Transverse colon (tissue), 4 donors: ENCODE measurements at regions not wholly inside any gene's neighbourhood (a gene's known extent, or its start where the extent isn't known, plus 50 kb on each side); places are given as distances from the start of the nearest gene placed in this dataset.

Source experiments
- DNase-seq: peaks from one replicate; pipeline ENCODE4 v3.0.0-alpha.2; 2019
- H3K27ac ChIP-seq, 4 donors: fragments of 200-600 bp; sonication (generic); 2 replicates each; pipeline ENCODE4 v1.5.1; 2016 to 2018; ENCODE audit warnings: inconsistent platforms in 4 of 4
- H3K27me3 ChIP-seq: fragments of 200-600 bp; sonication (generic); 2 replicates; pipeline ENCODE4 v1.5.1; 2017; ENCODE audit warnings: inconsistent platforms
- H3K36me3 ChIP-seq, 4 donors: fragments of 200-600 bp; sonication (generic); 2 replicates each; pipeline ENCODE4 v1.5.1; 2017 to 2019; ENCODE audit warnings: inconsistent platforms in 4 of 4
- H3K4me1 ChIP-seq, 4 donors: fragments of 200-600 bp; sonication (generic); 2 replicates each; pipeline ENCODE4 v1.5.1; 2017 to 2020; ENCODE audit warnings: inconsistent platforms in 4 of 4
- H3K4me3 ChIP-seq, 4 donors: fragments of 200-600 bp; sonication (generic); 1 replicate in 1 of 4; 2 replicates in 3 of 4; pipeline versions ENCODE4 v1.5.1 to v1.6.1; 2017 to 2019; ENCODE audit warnings: inconsistent platforms in 4 of 4
- H3K9me3 ChIP-seq, 2 donors: fragments of 200-600 bp; sonication (generic); 2 replicates each; pipeline ENCODE4 v1.5.1; 2017 to 2019; ENCODE audit warnings: inconsistent platforms in 2 of 2
- EP300 ChIP-seq: sonication (generic); formaldehyde crosslinking; IDR thresholded peaks from one replicate; pipeline ENCODE4 v1.6.1; 2017; ENCODE audit warnings: antibody characterized with exemption, low read depth
- POLR2A ChIP-seq: fragments of 450-650 bp; IDR thresholded peaks from one replicate; pipeline ENCODE4 v1.6.1; 2016; ENCODE audit warnings: antibody characterized with exemption, mild to moderate bottlenecking, moderate library complexity
- POLR2AphosphoS5 ChIP-seq, 3 donors: sonication (generic); formaldehyde crosslinking; IDR thresholded peaks; one replicate each; pipeline ENCODE4 v1.6.1; 2016; ENCODE audit warnings: antibody characterized with exemption in 3 of 3
- WGBS, 2 donors: methylation state at CpG; one replicate each; pipeline ENCODE4 v1.1.5; 2018; ENCODE audit warnings: low coverage in 1 of 2; 5-methylcytosine and 5-hydroxymethylcytosine counted together
- in situ Hi-C, 4 donors: fragments of 200-750 bp; cut with MboI; loops; one replicate each; pipeline versions ENCODE4 v1.15.0 to v1.15.1; 2017; ENCODE audit warnings: low sequenced_read_pairs in 3 of 4, low pct_ligation_motif_present in 1 of 4, low pct_unique_long_range_greater_than_20kb in 1 of 4
- intact Hi-C: fragments of 100-400 bp; cut with DNase I; formaldehyde crosslinking; loops from one replicate; pipeline ENCODE4 v1.15.1; 2023; ENCODE audit warnings: low total_unique reads
- TF ChIP-seq, protein P1 (sequence below), 5 experiments: fragments of 200-600 bp in 3 of 5; fragments of 450-650 bp in 2 of 5; sonication (generic) in 3 of 5; IDR thresholded peaks; 1 replicate in 2 of 5; 2 replicates in 3 of 5; pipeline ENCODE4 v1.5.1; 2016 to 2017; ENCODE audit warnings: antibody characterized with exemption in 5 of 5, inconsistent platforms in 3 of 5, mild to moderate bottlenecking in 2 of 5, moderate library complexity in 1 of 5

DNA sequence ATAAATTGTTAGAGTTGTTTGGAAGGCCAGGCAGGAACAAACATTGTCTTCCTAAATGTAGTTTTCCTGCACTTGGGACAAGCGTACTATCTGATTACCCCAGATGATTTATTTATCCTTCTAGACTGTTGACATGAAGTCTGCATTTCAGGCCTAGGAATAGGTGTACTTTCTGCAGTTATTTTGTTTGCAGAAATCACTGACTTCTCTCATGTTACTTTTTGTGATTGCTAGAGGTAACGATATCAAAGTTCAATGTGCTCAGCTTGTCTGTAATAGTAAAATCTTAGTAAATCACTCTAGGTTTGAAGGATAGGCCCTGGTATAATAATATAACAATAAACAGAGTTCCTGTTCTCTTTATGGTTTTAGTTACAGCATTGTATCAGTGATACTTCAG is 75.4 kb upstream of the HDAC9 start:
- no peak for DNase-seq
- intact Hi-C loops = no loop called here
- Histone ChIP-seq H3K27ac (peak overlapping the region; percentile 23 to 60 (median 56)), H3K4me3 (no peak overlapping the region), H3K27me3 (no peaks in the 10 kb centered on the region), H3K36me3 (no peaks in the 10 kb centered on the region), H3K9me3 (no peaks in the 10 kb centered on the region), H3K4me1 (peaks cover 3 to 36% (median 21%) of the 10 kb centered on the region in 4 donors)
- TF ChIP-seq EP300 = no peak
- no peak for TF ChIP-seq POLR2AphosphoS5 (IDR thresholded peaks at IDR 0.05)
- TF ChIP-seq POLR2A = no peak
- TF ChIP-seq, protein P1, sequence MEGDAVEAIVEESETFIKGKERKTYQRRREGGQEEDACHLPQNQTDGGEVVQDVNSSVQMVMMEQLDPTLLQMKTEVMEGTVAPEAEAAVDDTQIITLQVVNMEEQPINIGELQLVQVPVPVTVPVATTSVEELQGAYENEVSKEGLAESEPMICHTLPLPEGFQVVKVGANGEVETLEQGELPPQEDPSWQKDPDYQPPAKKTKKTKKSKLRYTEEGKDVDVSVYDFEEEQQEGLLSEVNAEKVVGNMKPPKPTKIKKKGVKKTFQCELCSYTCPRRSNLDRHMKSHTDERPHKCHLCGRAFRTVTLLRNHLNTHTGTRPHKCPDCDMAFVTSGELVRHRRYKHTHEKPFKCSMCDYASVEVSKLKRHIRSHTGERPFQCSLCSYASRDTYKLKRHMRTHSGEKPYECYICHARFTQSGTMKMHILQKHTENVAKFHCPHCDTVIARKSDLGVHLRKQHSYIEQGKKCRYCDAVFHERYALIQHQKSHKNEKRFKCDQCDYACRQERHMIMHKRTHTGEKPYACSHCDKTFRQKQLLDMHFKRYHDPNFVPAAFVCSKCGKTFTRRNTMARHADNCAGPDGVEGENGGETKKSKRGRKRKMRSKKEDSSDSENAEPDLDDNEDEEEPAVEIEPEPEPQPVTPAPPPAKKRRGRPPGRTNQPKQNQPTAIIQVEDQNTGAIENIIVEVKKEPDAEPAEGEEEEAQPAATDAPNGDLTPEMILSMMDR (IDR thresholded peaks at IDR 0.05) = no peak
- in situ Hi-C loops = no loop called here
- WGBS, 2 donors = 46 to 60% methylated on average over 1 to 2 of the region's 2 CpGs

DNA sequence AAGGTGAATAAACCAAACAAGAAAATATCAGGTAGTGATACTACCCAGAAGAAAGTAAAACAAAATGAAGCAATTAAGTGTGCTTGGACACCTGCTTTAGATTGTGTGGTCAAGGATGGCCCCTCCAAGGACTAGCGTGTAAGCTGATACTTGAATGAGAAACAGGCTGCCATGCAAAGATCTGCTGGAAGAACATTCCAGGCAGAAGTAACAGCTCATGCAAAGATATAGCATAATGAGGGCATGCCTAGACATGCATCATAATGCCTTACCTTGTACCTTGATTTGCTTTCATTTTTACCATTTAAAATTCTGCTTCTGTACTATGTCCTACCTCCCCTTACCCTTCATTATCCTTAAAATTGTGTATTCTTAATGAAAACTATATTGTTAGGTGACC is 74.8 kb upstream of the HDAC9 start:
- Histone ChIP-seq H3K36me3 (no peaks in the 10 kb centered on the region), H3K4me1 (peaks cover 3 to 36% (median 21%) of the 10 kb centered on the region in 4 donors), H3K9me3 (no peaks in the 10 kb centered on the region), H3K27me3 (no peaks in the 10 kb centered on the region), H3K27ac (peak overlapping the region in 3 of 4 donors; percentile 56 to 60 (median 56)), H3K4me3 (no peak overlapping the region)
- WGBS, 2 donors = 96 to 100% methylated on average over 1 of the region's 1 CpG
- intact Hi-C loops (no loop called here), in situ Hi-C loops (no loop called here)
- DNase-seq = no peak
- TF ChIP-seq, protein P1 (IDR thresholded peaks at IDR 0.05) = no peak
- TF ChIP-seq POLR2A = no peak

DNA sequence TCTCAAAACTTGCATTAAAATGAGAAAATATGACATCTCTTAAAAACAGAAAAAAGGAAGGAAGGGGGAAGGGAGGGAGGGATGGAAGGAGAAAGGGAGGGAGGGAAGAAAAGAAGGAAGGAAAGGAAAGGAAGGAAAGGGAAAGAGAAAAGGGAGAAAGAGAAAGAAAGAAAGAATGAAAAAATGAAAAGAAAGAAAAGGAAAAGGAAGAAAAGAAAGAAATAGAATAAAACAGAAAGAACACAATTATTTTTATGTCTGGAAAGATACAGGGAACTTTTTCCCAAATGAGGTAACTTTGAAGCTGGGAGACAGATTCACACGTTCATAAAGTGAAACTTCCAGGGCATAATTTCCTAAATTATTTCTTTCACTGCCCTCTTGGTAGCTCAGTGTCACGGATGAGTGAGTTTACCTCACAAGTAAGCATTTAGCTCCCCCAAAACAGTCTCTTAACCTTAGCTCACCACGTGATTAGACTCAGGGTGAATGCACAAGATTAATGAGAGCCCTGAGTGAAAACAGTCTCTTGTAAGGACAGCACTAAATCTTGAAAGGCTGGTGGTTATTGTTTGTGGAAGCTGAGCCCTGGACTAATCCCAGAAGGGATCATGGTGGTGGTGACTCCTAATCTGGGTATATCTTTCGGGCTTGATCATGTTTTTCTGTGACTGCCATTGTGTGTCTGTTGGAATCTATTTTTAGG is 74.1 kb upstream of the HDAC9 start:
- DNase-seq = no peak
- intact Hi-C loops (no loop called here), in situ Hi-C loops (no loop called here)
- H3K9me3 ChIP-seq = no peaks in the 10 kb centered on the region
- no peaks in the 10 kb centered on the region for H3K27me3 ChIP-seq
- no peak overlapping the region for H3K4me3 ChIP-seq
- H3K27ac ChIP-seq = peak overlapping the region; percentile 20 to 47 (median 38)
- H3K36me3 ChIP-seq = no peaks in the 10 kb centered on the region
- 39 to 45% methylated on average over 3 to 4 of the region's 4 CpGs for WGBS, 2 donors
- peaks cover 3 to 38% (median 24%) of the 10 kb centered on the region in 4 donors for H3K4me1 ChIP-seq
- TF ChIP-seq POLR2A = no peak
- no peak for TF ChIP-seq EP300
- TF ChIP-seq, protein P1 (IDR thresholded peaks at IDR 0.05) = no peak
- TF ChIP-seq POLR2AphosphoS5 (IDR thresholded peaks at IDR 0.05) = no peak

DNA sequence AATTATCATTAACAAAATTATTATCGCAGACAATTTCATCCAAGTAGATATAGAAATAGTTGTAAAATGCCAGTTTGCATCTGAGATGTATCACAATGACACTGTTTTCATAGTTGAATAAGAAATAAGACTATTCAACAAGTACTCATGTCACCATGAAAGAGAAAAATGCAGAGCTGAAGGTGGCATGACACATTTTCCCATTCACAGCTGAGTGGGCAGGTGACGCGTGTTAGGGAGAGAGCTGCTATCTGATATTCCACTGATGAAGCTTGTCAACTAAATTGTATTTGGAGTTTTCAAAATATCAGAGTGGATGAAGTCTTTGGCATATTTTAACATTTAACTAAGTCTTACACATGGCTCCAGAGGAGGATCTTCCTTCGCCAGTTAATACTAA is 70.3 kb upstream of the HDAC9 start:
- no peaks in the 10 kb centered on the region for H3K27me3 ChIP-seq
- TF ChIP-seq POLR2AphosphoS5 (IDR thresholded peaks at IDR 0.05) (no peak), POLR2A (no peak), EP300 (no peak)
- TF ChIP-seq, protein P1 (IDR thresholded peaks at IDR 0.05) = no peak
- H3K4me1 ChIP-seq = peaks cover 3 to 35% (median 20%) of the 10 kb centered on the region in 4 donors
- DNase-seq = no peak
- intact Hi-C loops (no loop called here), in situ Hi-C loops (no loop called here)
- H3K4me3 ChIP-seq = no peak overlapping the region
- no peak overlapping the region for H3K27ac ChIP-seq
- no peaks in the 10 kb centered on the region for H3K9me3 ChIP-seq
- no peaks in the 10 kb centered on the region for H3K36me3 ChIP-seq
- WGBS, 2 donors = 92 to 95% methylated on average over 4 of the region's 4 CpGs
